Fibroblast of lung (primary cell): ENCODE measurements at regions not wholly inside any gene's neighbourhood (a gene's known extent, or its start where the extent isn't known, plus 50 kb on each side); places are given as distances from the start of the nearest gene placed in this dataset.

Source experiments
- DNase-seq, 2 donors: peaks; one replicate each; pipeline versions ENCODE4 v3.0.0 to v3.0.0-alpha.2; 2010; ENCODE audit warnings: low read depth in 2 of 2
- H2AFZ ChIP-seq: 2 replicates; pipeline ENCODE4 v1.5.1; 2012; ENCODE audit warnings: low read length, control low read depth, inconsistent platforms
- H3K27ac ChIP-seq: 2 replicates; pipeline ENCODE4 v1.5.1; 2011; ENCODE audit warnings: low read length, control low read depth; ENCODE audit not compliant: insufficient read depth
- H3K27me3 ChIP-seq: 2 replicates; pipeline ENCODE4 v1.5.1; 2011; ENCODE audit warnings: mild to moderate bottlenecking, low read length; ENCODE audit not compliant: control insufficient read depth, insufficient read depth
- H3K36me3 ChIP-seq: 2 replicates; pipeline ENCODE4 v1.5.1; 2011; ENCODE audit warnings: low read length; ENCODE audit not compliant: control insufficient read depth, insufficient read depth
- H3K4me1 ChIP-seq: 2 replicates; pipeline ENCODE4 v1.5.1; 2011; ENCODE audit warnings: low read length; ENCODE audit not compliant: control insufficient read depth, insufficient read depth; ENCODE audit errors: extremely low read depth
- H3K4me2 ChIP-seq: 2 replicates; pipeline ENCODE4 v1.5.1; 2011; ENCODE audit warnings: low read length, control low read depth; ENCODE audit not compliant: insufficient read depth; ENCODE audit errors: extremely low read depth
- H3K4me3 ChIP-seq, 4 experiments: fragments of 200-600 bp in 1 of 4; sonication (generic) in 1 of 4; replicated peaks in 1 of 4; 2 replicates each; pipeline ENCODE4 v1.5.1; 2011 to 2016; ENCODE audit warnings: low read length in 4 of 4, low read depth in 3 of 4, mild to moderate bottlenecking in 3 of 4, control low read depth in 2 of 4, inconsistent platforms in 1 of 4, mixed read lengths in 1 of 4; ENCODE audit not compliant: insufficient read depth in 1 of 4; ENCODE audit errors: control extremely low read depth in 1 of 4
- H3K79me2 ChIP-seq: 2 replicates; pipeline ENCODE4 v1.5.1; 2012; ENCODE audit warnings: mild to moderate bottlenecking, low read length, inconsistent platforms; ENCODE audit not compliant: control insufficient read depth, insufficient read depth
- H3K9ac ChIP-seq: 2 replicates; pipeline ENCODE4 v1.5.1; 2011; ENCODE audit warnings: mild to moderate bottlenecking, low read length, control low read depth; ENCODE audit not compliant: insufficient read depth
- H3K9me3 ChIP-seq: 2 replicates; pipeline ENCODE4 v1.5.1; 2012; ENCODE audit warnings: low read depth, low read length; ENCODE audit not compliant: control insufficient read depth, insufficient read depth
- H4K20me1 ChIP-seq: 2 replicates; pipeline ENCODE4 v1.5.1; 2011; ENCODE audit warnings: low read length; ENCODE audit not compliant: control insufficient read depth, insufficient read depth; ENCODE audit errors: extremely low read depth
- CTCF ChIP-seq, 2 donors: IDR thresholded peaks in 1 of 2; conservative IDR thresholded peaks in 1 of 2; 1 replicate in 1 of 2; 2 replicates in 1 of 2; pipeline ENCODE4 v1.5.1; 2011 to 2012; ENCODE audit warnings: low read length in 2 of 2, control low read depth in 1 of 2, inconsistent platforms in 1 of 2, low read depth in 1 of 2, mild to moderate bottlenecking in 1 of 2
- EZH2 ChIP-seq: IDR thresholded peaks from 2 replicates; pipeline ENCODE4 v1.5.1; 2012; ENCODE audit warnings: low read length, control low read depth, mild to moderate bottlenecking; ENCODE audit errors: missing control alignments

DNA sequence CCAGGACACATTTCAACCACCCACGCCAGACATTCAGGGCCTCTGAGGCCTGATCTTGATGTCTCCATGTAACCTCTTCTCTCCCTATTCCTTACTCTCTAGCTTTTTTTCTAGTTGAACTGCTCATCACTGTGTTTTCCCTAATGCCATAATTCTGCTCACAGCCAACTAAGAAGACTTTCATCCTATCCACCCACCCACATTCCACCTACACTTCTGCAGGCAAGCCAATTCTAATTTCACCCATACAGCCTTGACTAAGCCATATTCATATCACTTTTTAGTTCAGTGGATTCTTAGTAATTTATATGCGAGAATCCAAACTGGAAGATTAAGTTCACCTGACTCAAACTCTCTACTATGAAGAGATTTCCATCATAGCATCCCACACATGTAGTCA, 394.4 kb downstream of the INSC start:
- H4K20me1 ChIP-seq: no peaks in the 10 kb centered on the region
- no peak for DNase-seq
- no peak overlapping the region for H3K9ac ChIP-seq
- TF ChIP-seq CTCF (conservative IDR thresholded peaks at IDR 0.05 in 1 of 2, IDR thresholded peaks at IDR 0.05 in 1 of 2; ENCODE audit: low read depth in 1 of 2, low read length in 2 of 2) (no peak), EZH2 (no peak)
- H3K79me2 ChIP-seq: no peaks in the 10 kb centered on the region
- no peak overlapping the region for H3K27ac ChIP-seq
- H3K36me3 ChIP-seq: no peaks in the 10 kb centered on the region
- no peaks in the 10 kb centered on the region for H3K27me3 ChIP-seq
- no peak overlapping the region for H3K4me2 ChIP-seq
- no peaks in the 10 kb centered on the region for H3K4me1 ChIP-seq
- H3K4me3 ChIP-seq: no peak overlapping the region
- no peak overlapping the region for H2AFZ ChIP-seq
- no peaks in the 10 kb centered on the region for H3K9me3 ChIP-seq

- no peak for TF ChIP-seq EZH2
- no peak for TF ChIP-seq CTCF (conservative IDR thresholded peaks at IDR 0.05 in 1 of 2, IDR thresholded peaks at IDR 0.05 in 1 of 2; ENCODE audit: low read depth in 1 of 2, low read length in 2 of 2)
- Histone ChIP-seq H2AFZ (no peak overlapping the region), H3K9ac (no peak overlapping the region), H3K27ac (no peak overlapping the region), H3K4me2 (no peak overlapping the region), H3K27me3 (no peaks in the 10 kb centered on the region), H3K9me3 (no peaks in the 10 kb centered on the region), H3K4me1 (no peaks in the 10 kb centered on the region), H4K20me1 (no peaks in the 10 kb centered on the region), H3K36me3 (no peaks in the 10 kb centered on the region), H3K4me3 (no peak overlapping the region), H3K79me2 (no peaks in the 10 kb centered on the region)
- DNase-seq: no peak
Observed at GRCh38 chr11:15519124-15519791, 404.5 kb downstream of the INSC start.

DNA sequence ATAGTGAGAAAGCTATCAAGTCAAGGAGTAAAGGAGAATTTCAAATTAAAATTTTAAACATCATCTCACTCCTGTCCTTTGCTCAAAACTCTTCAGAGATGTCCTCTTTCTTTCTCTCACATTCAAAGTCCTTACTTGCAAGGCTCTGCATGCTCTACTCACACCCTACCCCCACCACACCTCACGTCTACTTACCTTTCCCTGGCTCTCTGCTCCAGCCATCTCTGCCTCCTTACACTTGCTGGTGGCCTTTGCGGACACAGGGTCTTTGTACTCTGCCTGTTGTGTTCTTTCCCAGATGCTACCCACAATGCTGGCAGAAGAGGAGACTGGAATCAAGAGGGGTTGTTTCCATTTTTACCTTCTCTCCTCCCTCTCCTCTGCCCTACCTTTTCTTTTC, 405.2 kb downstream of the INSC start:
- Histone ChIP-seq H3K9me3 (no peaks in the 10 kb centered on the region), H3K79me2 (no peaks in the 10 kb centered on the region), H3K36me3 (no peaks in the 10 kb centered on the region), H3K27me3 (no peaks in the 10 kb centered on the region), H3K4me1 (no peaks in the 10 kb centered on the region), H3K4me2 (no peak overlapping the region), H4K20me1 (no peaks in the 10 kb centered on the region), H3K4me3 (no peak overlapping the region), H3K9ac (no peak overlapping the region), H2AFZ (no peak overlapping the region), H3K27ac (no peak overlapping the region)
- DNase-seq: no peak
- TF ChIP-seq EZH2 (no peak), CTCF (conservative IDR thresholded peaks at IDR 0.05 in 1 of 2, IDR thresholded peaks at IDR 0.05 in 1 of 2; ENCODE audit: low read depth in 1 of 2, low read length in 2 of 2) (no peak)
